DND-41 (cell line): ENCODE measurements at regions not wholly inside any gene's neighbourhood (a gene's known extent, or its start where the extent isn't known, plus 50 kb on each side); places are given as distances from the start of the nearest gene placed in this dataset.

Experiments used
- EZH2 ChIP-seq: IDR thresholded peaks from 3 replicates; pipeline ENCODE4 v1.6.1; 2012; ENCODE audit warnings: borderline replicate concordance, low read depth, mild to moderate bottlenecking, moderate library complexity, low read length, inconsistent platforms; ENCODE audit not compliant: severe bottlenecking
- TF ChIP-seq, protein P1 (sequence below): IDR thresholded peaks from 2 replicates; pipeline ENCODE4 v1.5.1; 2012; ENCODE audit warnings: borderline replicate concordance, low read length, moderate library complexity, mild to moderate bottlenecking; ENCODE audit not compliant: poor library complexity, severe bottlenecking; ENCODE audit errors: extremely low read depth

DNA sequence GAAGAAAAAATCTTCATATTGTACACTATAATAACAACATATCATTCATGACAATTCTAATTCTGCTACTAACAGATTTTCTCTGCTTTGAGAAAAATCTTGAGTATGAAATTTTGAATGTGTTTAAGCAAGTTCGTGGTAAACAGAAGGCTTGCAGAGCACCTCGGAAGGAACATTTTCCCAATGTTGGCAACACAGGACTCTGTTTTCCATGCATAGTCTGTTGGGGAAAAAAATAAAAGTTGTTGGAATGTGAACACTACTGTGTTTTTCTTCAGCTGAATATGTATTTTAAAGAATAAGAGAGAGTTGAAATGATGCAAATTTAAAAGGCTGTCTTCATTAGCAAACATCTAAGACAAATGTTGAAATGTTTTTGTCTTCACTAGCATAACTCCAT lies 54.7 kb upstream of the ANXA10 start:
- TF ChIP-seq, protein P1, sequence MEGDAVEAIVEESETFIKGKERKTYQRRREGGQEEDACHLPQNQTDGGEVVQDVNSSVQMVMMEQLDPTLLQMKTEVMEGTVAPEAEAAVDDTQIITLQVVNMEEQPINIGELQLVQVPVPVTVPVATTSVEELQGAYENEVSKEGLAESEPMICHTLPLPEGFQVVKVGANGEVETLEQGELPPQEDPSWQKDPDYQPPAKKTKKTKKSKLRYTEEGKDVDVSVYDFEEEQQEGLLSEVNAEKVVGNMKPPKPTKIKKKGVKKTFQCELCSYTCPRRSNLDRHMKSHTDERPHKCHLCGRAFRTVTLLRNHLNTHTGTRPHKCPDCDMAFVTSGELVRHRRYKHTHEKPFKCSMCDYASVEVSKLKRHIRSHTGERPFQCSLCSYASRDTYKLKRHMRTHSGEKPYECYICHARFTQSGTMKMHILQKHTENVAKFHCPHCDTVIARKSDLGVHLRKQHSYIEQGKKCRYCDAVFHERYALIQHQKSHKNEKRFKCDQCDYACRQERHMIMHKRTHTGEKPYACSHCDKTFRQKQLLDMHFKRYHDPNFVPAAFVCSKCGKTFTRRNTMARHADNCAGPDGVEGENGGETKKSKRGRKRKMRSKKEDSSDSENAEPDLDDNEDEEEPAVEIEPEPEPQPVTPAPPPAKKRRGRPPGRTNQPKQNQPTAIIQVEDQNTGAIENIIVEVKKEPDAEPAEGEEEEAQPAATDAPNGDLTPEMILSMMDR, result no peak
- no peak for TF ChIP-seq EZH2
